ENCODE measurements at regions not wholly inside any gene's neighbourhood (a gene's known extent, or its start where the extent isn't known, plus 50 kb on each side); places are given as distances from the start of the nearest gene placed in this dataset.

DNA sequence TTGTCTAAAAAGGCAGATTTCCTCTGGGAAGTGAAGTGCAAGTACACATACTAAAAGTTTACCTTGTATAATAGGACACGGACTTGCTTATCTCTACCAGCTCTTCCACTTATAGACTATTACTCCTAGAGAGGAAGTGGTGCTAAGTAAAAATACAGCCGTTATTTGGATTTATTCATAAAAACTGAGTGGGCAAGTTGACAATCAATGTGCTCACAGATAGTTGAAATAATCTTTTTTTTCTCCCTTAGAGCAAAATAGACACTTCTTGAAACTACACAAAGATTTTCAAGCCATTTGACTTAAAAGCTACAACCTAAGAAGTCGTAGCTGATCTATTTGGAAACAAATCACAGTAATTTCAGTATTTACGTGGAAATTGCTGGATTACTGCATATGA, 2584.7 kb upstream of the PCDH20 start:
- TF ChIP-seq, protein P1, sequence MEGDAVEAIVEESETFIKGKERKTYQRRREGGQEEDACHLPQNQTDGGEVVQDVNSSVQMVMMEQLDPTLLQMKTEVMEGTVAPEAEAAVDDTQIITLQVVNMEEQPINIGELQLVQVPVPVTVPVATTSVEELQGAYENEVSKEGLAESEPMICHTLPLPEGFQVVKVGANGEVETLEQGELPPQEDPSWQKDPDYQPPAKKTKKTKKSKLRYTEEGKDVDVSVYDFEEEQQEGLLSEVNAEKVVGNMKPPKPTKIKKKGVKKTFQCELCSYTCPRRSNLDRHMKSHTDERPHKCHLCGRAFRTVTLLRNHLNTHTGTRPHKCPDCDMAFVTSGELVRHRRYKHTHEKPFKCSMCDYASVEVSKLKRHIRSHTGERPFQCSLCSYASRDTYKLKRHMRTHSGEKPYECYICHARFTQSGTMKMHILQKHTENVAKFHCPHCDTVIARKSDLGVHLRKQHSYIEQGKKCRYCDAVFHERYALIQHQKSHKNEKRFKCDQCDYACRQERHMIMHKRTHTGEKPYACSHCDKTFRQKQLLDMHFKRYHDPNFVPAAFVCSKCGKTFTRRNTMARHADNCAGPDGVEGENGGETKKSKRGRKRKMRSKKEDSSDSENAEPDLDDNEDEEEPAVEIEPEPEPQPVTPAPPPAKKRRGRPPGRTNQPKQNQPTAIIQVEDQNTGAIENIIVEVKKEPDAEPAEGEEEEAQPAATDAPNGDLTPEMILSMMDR (IDR thresholded peaks at IDR 0.05): no peak
- TF ChIP-seq POLR2AphosphoS5 (IDR thresholded peaks at IDR 0.05): no peak

All from gastroesophageal sphincter (tissue), 3 donors.